OCI-LY3 (cell line): ENCODE measurements at regions not wholly inside any gene's neighbourhood (a gene's known extent, or its start where the extent isn't known, plus 50 kb on each side); places are given as distances from the start of the nearest gene placed in this dataset.

Experiments
- H2AFZ ChIP-seq: fragments of 200-600, 300-600 bp; shearing (Covaris generic); 2 replicates; pipeline ENCODE4 v1.6.0; 2014; ENCODE audit warnings: antibody characterized with exemption, low read depth, low read length
- H3K27ac ChIP-seq: fragments of 200-600, 300-600 bp; sonication (generic); 2 replicates; pipeline ENCODE4 v1.5.1; 2014; ENCODE audit warnings: mild to moderate bottlenecking, low read length, moderate library complexity, mixed read lengths
- H3K27me3 ChIP-seq: fragments of 200-600, 300-600 bp; sonication (generic); 2 replicates; pipeline ENCODE4 v1.6.1; 2014; ENCODE audit warnings: low read depth, low read length, mixed read lengths
- H3K36me3 ChIP-seq: fragments of 200-600, 300-600 bp; sonication (generic); replicated peaks from 2 replicates; pipeline ENCODE3; 2014; ENCODE audit warnings: low read depth, low read length, mixed read lengths
- H3K4me1 ChIP-seq: fragments of 300-600, 200-600 bp; sonication (generic); 2 replicates; pipeline ENCODE4 v1.6.1; 2014; ENCODE audit warnings: low read length, mixed read lengths
- H3K4me2 ChIP-seq: fragments of 200-600, 300-600 bp; sonication (generic); 2 replicates; pipeline ENCODE4 v1.6.1; 2014; ENCODE audit warnings: low read length, mixed read lengths
- H3K4me3 ChIP-seq: fragments of 300-600, 200-600 bp; sonication (generic); 2 replicates; pipeline ENCODE4 v1.5.1; 2014; ENCODE audit warnings: antibody characterized with exemption, mild to moderate bottlenecking, low read length, moderate library complexity
- H3K79me2 ChIP-seq: fragments of 300-600, 200-600 bp; shearing (Covaris generic); 2 replicates; pipeline ENCODE4 v1.6.1; 2014; ENCODE audit warnings: mild to moderate bottlenecking, low read length, mixed read lengths
- H3K9ac ChIP-seq: fragments of 300-600, 200-600 bp; shearing (Covaris generic); 2 replicates; pipeline ENCODE4 v1.6.0; 2014; ENCODE audit warnings: mild to moderate bottlenecking, low read length, moderate library complexity
- H3K9me3 ChIP-seq: fragments of 200-600, 300-600 bp; shearing (Covaris generic); 2 replicates; pipeline ENCODE4 v1.6.1; 2014; ENCODE audit warnings: low read length, mixed read lengths; ENCODE audit not compliant: insufficient read depth
- H4K20me1 ChIP-seq: fragments of 200-600, 300-600 bp; sonication (generic); 2 replicates; pipeline ENCODE4 v1.6.1; 2016; ENCODE audit warnings: low read length, mixed read lengths; ENCODE audit not compliant: insufficient read depth
- EZH2phosphoT487 ChIP-seq: fragments of 200-600 bp; shearing (Covaris generic); IDR thresholded peaks from 2 replicates; pipeline ENCODE4 v1.6.1; 2018; ENCODE audit warnings: antibody characterized with exemption, mixed run types, low read depth
- TF ChIP-seq, protein P1 (sequence below): fragments of 200-600, 300-600 bp; sonication (generic); IDR thresholded peaks from 2 replicates; pipeline ENCODE4 v1.5.1; 2014; ENCODE audit warnings: antibody characterized with exemption, low read length, low read depth

DNA sequence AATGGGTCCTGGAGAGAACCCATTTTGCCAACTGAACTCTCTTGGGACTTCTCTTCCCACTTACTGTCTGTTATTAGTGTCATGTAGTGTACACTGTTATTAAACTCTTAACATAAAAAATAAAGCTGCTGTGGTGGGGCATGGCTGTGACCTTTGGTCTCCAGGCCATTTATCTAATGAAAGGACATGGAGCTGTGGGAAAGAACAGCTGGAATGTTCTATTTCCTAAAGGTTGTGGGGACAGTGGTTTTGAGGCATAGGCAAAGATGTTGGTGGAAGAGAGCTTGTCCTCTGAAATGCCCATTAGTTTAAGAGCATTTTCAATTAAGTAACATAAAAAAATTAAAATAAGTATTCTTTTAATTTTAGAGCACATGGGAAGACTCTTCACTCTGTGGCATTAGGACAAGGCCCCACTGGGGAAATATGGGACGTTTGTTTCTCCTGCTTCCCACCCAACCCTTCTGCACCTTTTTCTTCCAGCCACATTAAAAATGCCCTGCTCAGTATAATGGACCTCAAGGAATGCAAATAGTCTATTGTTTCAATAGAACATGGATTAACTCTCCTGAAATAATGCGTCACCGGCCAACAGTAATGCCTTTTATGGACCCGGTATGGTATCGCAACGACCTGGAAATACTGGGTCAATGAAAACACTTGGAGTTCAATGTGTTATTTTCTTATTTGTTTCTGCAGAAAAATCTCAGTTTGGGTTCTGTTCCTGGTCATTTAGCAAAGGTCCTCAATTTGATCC is 149.6 kb downstream of the BUB3 start:
- no peak overlapping the region for H3K4me3 ChIP-seq
- TF ChIP-seq, protein P1, sequence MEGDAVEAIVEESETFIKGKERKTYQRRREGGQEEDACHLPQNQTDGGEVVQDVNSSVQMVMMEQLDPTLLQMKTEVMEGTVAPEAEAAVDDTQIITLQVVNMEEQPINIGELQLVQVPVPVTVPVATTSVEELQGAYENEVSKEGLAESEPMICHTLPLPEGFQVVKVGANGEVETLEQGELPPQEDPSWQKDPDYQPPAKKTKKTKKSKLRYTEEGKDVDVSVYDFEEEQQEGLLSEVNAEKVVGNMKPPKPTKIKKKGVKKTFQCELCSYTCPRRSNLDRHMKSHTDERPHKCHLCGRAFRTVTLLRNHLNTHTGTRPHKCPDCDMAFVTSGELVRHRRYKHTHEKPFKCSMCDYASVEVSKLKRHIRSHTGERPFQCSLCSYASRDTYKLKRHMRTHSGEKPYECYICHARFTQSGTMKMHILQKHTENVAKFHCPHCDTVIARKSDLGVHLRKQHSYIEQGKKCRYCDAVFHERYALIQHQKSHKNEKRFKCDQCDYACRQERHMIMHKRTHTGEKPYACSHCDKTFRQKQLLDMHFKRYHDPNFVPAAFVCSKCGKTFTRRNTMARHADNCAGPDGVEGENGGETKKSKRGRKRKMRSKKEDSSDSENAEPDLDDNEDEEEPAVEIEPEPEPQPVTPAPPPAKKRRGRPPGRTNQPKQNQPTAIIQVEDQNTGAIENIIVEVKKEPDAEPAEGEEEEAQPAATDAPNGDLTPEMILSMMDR = no peak
- no peak for TF ChIP-seq EZH2phosphoT487
- no peaks in the 10 kb centered on the region for H3K27me3 ChIP-seq
- H3K9ac ChIP-seq = no peak overlapping the region
- no peak overlapping the region for H3K4me2 ChIP-seq
- no peaks in the 10 kb centered on the region for H3K4me1 ChIP-seq
- H3K27ac ChIP-seq = no peak overlapping the region
- no peaks in the 10 kb centered on the region for H3K36me3 ChIP-seq
- no peaks in the 10 kb centered on the region for H3K79me2 ChIP-seq
- H2AFZ ChIP-seq = no peak overlapping the region
- H4K20me1 ChIP-seq = no peaks in the 10 kb centered on the region
- H3K9me3 ChIP-seq = no peaks in the 10 kb centered on the region

DNA sequence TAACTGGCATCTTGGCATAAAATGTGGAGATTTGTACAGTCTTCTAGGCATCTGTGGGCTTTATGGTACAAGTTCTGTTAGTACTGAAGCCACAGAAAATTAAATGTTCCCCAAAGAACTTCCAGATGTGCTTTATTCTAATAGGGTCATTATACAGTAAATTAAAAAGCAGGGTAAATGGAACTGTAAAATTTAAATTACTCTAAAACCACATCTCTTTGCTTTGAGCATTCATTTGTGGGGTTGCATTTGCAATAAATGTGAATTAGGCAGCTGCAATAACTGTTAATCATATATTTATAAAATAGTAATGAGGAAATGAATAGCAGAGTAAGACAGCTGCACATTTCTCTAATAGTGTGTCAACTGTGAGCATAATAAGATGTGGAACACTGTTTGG is 151.5 kb downstream of the BUB3 start:
- Histone ChIP-seq H4K20me1 (no peaks in the 10 kb centered on the region), H3K4me3 (no peak overlapping the region), H3K9ac (no peak overlapping the region), H3K27ac (no peak overlapping the region), H3K4me2 (no peak overlapping the region), H3K9me3 (no peaks in the 10 kb centered on the region), H3K27me3 (no peaks in the 10 kb centered on the region), H3K4me1 (no peaks in the 10 kb centered on the region), H2AFZ (no peak overlapping the region), H3K36me3 (no peaks in the 10 kb centered on the region), H3K79me2 (no peaks in the 10 kb centered on the region)
- no peak for TF ChIP-seq EZH2phosphoT487
- TF ChIP-seq, protein P1 = no peak

DNA sequence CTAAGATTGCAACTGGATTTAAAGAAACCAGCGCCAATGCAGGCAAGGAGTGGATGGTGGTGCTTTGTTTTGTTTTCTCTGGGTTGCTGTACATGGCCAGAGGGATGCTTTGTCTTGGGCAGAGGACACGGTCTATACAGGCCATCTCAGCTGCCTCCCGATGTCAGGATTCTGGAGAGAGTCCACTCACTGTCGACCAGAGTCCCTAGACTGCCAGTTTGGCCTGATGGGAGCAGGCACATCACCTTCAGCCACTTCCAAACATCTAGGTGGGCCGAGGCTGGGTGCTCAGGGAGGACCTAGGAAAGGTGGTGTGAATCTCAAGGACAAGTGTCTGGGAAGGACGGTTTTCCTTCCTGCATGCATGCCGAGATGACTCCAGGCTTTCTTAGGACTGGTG is 152.1 kb downstream of the BUB3 start:
- TF ChIP-seq, protein P1 = no peak
- no peak for TF ChIP-seq EZH2phosphoT487
- Histone ChIP-seq H3K27ac (no peak overlapping the region), H3K9ac (no peak overlapping the region), H4K20me1 (no peaks in the 10 kb centered on the region), H3K4me3 (no peak overlapping the region), H3K27me3 (no peaks in the 10 kb centered on the region), H2AFZ (no peak overlapping the region), H3K79me2 (no peaks in the 10 kb centered on the region), H3K4me1 (no peaks in the 10 kb centered on the region), H3K36me3 (no peaks in the 10 kb centered on the region), H3K9me3 (no peaks in the 10 kb centered on the region), H3K4me2 (no peak overlapping the region)

DNA sequence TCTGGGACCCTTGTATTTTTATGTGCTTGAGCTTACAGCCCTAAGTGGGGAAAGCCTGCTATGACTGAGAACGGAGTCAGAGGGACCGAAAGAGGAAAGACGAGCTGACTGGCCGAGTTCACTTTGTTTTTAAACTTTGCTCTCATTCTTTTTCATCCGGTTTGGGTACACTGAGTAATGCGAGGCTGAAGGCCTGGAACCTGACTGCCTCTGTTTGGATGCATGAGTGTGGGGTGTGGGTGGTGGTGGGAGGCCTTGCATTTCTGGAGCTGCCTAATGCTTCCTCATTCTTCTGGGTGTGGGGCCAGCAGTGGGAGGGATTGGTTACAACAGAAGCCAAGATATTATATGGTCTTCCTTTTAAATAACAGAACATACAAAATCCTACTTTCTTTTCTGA is 155.5 kb downstream of the BUB3 start:
- Histone ChIP-seq H3K4me1 (no peaks in the 10 kb centered on the region), H3K4me2 (no peak overlapping the region), H2AFZ (no peak overlapping the region), H3K9me3 (no peaks in the 10 kb centered on the region), H3K79me2 (no peaks in the 10 kb centered on the region), H3K36me3 (no peaks in the 10 kb centered on the region), H3K27ac (no peak overlapping the region), H3K9ac (no peak overlapping the region), H3K27me3 (no peaks in the 10 kb centered on the region), H4K20me1 (no peaks in the 10 kb centered on the region), H3K4me3 (no peak overlapping the region)
- TF ChIP-seq EZH2phosphoT487 = no peak
- TF ChIP-seq, protein P1 = no peak
